Mesendoderm (in vitro differentiated cells): ENCODE measurements at regions not wholly inside any gene's neighbourhood (a gene's known extent, or its start where the extent isn't known, plus 50 kb on each side); places are given as distances from the start of the nearest gene placed in this dataset.

Source experiments
- DNase-seq: peaks from one replicate; pipeline ENCODE4 v3.0.0; 2013
- H2AK5ac ChIP-seq: 2 replicates; pipeline ENCODE4 v1.6.1; 2013; ENCODE audit warnings: low read length, inconsistent platforms
- H2BK120ac ChIP-seq: 2 replicates; pipeline ENCODE4 v1.6.1; 2013; ENCODE audit warnings: low read depth, mild to moderate bottlenecking, low read length, moderate library complexity, mixed read lengths
- H2BK15ac ChIP-seq: replicated peaks from 2 replicates; pipeline ENCODE4 v1.6.1; 2013; ENCODE audit warnings: low read depth, mild to moderate bottlenecking, moderate library complexity
- H2BK5ac ChIP-seq: 2 replicates; pipeline ENCODE4 v1.6.1; 2013; ENCODE audit warnings: low read length, inconsistent platforms
- H3K18ac ChIP-seq: 2 replicates; pipeline ENCODE4 v1.6.1; 2013; ENCODE audit warnings: mild to moderate bottlenecking, low read length, mixed read lengths
- H3K23ac ChIP-seq: one replicate; pipeline ENCODE4 v1.6.1; 2013; ENCODE audit warnings: low read length
- H3K27ac ChIP-seq: 2 replicates; pipeline ENCODE4 v1.5.1; 2013; ENCODE audit warnings: low read depth, mild to moderate bottlenecking, inconsistent platforms, low read length, moderate library complexity
- H3K27me3 ChIP-seq: 2 replicates; pipeline ENCODE4 v1.6.1; 2013; ENCODE audit warnings: low read length, control low read depth, mild to moderate bottlenecking, inconsistent platforms; ENCODE audit not compliant: insufficient read depth, poor library complexity
- H3K36me3 ChIP-seq: 2 replicates; pipeline ENCODE4 v1.6.1; 2013; ENCODE audit warnings: low read length, inconsistent platforms; ENCODE audit not compliant: control insufficient read depth, insufficient read depth
- H3K4ac ChIP-seq: one replicate; pipeline ENCODE4 v1.6.1; 2013; ENCODE audit warnings: low read depth, mild to moderate bottlenecking, low read length, moderate library complexity
- H3K4me1 ChIP-seq: 2 replicates; pipeline ENCODE4 v1.6.1; 2013; ENCODE audit warnings: low read depth, low read length, inconsistent platforms; ENCODE audit not compliant: control insufficient read depth
- H3K4me2 ChIP-seq: 2 replicates; pipeline ENCODE4 v1.6.1; 2013; ENCODE audit warnings: low read length
- H3K4me3 ChIP-seq: 2 replicates; pipeline ENCODE4 v1.5.1; 2013; ENCODE audit warnings: mild to moderate bottlenecking, low read length
- H3K56ac ChIP-seq: one replicate; pipeline ENCODE4 v1.6.1; 2013; ENCODE audit warnings: low read length
- H3K79me1 ChIP-seq: 2 replicates; pipeline ENCODE4 v1.6.1; 2013; ENCODE audit warnings: low read length, inconsistent platforms
- H3K79me2 ChIP-seq: 2 replicates; pipeline ENCODE4 v1.6.1; 2013; ENCODE audit warnings: mild to moderate bottlenecking, low read length; ENCODE audit not compliant: control insufficient read depth, insufficient read depth
- H3K9ac ChIP-seq: 2 replicates; pipeline ENCODE4 v1.6.1; 2013; ENCODE audit warnings: low read length, inconsistent platforms
- H4K5ac ChIP-seq: one replicate; pipeline ENCODE4 v1.6.1; 2013; ENCODE audit warnings: low read length
- H4K8ac ChIP-seq: one replicate; pipeline ENCODE4 v1.6.1; 2013; ENCODE audit warnings: low read depth, mild to moderate bottlenecking, control low read depth, low read length, moderate library complexity
- WGBS: extraction: QIAGEN DNeasy Blood & Tissue Kit; methylation state at CpG from one replicate; pipeline ENCODE4 v1.1.7; 2013; ENCODE audit warnings: low lambda C conversion rate, missing lambda C conversion rate; ENCODE audit not compliant: insufficient coverage; ENCODE audit errors: extremely low coverage; 5-methylcytosine and 5-hydroxymethylcytosine counted together

DNA sequence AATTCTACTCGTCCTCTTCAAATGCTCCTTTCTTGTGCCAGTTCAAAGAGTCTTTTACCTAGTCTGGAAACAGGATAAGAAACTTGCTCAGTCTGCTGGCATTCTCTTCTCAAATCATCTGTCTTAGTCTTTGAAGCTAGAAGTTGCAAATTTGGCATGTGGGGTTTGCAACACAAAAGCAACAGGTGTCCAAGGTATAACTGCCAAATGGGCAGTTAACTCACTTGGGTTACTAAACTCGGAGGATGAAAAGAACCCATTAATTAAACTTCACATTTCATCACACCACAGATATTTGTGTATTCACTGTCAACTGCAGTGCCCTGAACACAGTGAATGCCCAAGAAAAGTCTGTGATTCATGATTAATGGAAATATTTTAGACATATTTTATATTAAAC is 108.0 kb upstream of the TARS1 start:
- Histone ChIP-seq H2BK120ac (no peak overlapping the region), H3K4ac (no peak overlapping the region), H3K18ac (no peak overlapping the region), H3K9ac (no peak overlapping the region), H2BK15ac (no peak overlapping the region), H2AK5ac (no peak overlapping the region), H3K4me3 (no peak overlapping the region), H3K23ac (no peak overlapping the region), H2BK5ac (no peak overlapping the region), H3K36me3 (no peaks in the 10 kb centered on the region), H3K79me1 (no peaks in the 10 kb centered on the region), H3K4me2 (no peak overlapping the region), H3K56ac (no peak overlapping the region), H3K79me2 (no peaks in the 10 kb centered on the region), H4K8ac (no peak overlapping the region), H3K27me3 (no peaks in the 10 kb centered on the region), H4K5ac (no peak overlapping the region), H3K4me1 (no peaks in the 10 kb centered on the region), H3K27ac (no peak overlapping the region)
- WGBS: no CpG with 5 or more reads among the region's 2 CpGs
- no peak for DNase-seq

- H2BK120ac ChIP-seq: no peak overlapping the region
- H3K4me3 ChIP-seq: no peak overlapping the region
- DNase-seq: no peak
- H3K79me1 ChIP-seq: no peaks in the 10 kb centered on the region
- no peak overlapping the region for H2BK5ac ChIP-seq
- no peaks in the 10 kb centered on the region for H3K27me3 ChIP-seq
- H3K23ac ChIP-seq: no peak overlapping the region
- no peak overlapping the region for H3K4me2 ChIP-seq
- no peak overlapping the region for H4K8ac ChIP-seq
- no peak overlapping the region for H3K56ac ChIP-seq
- no peak overlapping the region for H2BK15ac ChIP-seq
- no peaks in the 10 kb centered on the region for H3K36me3 ChIP-seq
- H3K4ac ChIP-seq: no peak overlapping the region
- H3K79me2 ChIP-seq: no peaks in the 10 kb centered on the region
- H3K18ac ChIP-seq: no peak overlapping the region
- no peak overlapping the region for H2AK5ac ChIP-seq
- no peak overlapping the region for H3K9ac ChIP-seq
- no CpG with 5 or more reads among the region's 1 CpG for WGBS
- no peaks in the 10 kb centered on the region for H3K4me1 ChIP-seq
- H3K27ac ChIP-seq: no peak overlapping the region
- H4K5ac ChIP-seq: no peak overlapping the region
These were observed 105.9 kb upstream of the TARS1 start for GRCh38 chr5:33334829-33335228.

DNA sequence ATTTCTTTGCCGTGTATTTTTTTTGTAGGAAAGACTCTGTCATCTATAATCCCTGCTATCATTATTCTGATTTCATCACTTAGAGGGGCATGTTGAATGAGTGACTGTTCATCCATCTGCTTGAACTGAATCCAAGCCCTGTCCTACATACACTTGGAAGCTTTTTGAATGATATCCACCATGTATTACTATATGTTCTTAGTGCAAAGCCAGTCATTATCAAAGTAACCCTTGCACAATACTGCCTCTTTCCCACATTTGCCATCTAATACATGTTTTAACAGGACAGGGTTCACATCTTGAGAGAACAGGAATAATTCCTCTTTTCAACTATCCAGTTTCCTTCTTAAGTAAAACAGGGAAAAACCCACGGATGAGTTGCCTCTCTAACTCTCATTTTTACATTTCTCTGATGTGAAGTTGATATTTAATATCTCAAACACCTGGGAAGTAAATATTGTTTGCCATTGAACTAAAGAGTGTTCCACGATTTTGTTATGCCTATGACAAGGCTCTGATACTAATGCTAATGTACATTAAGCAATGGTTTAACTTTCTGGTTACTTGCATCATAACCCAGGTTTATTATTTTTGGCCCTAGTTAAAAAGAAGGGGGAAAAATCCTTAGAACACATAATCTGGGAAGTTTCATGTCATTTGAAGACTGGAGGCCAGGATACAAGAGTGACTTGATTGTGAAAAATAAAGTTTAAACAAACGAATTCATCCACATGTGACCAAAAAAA is 103.7 kb upstream of the TARS1 start:
- H2BK15ac ChIP-seq: no peak overlapping the region
- H4K5ac ChIP-seq: no peak overlapping the region
- no peak overlapping the region for H3K4ac ChIP-seq
- no peak for DNase-seq
- no peak overlapping the region for H3K18ac ChIP-seq
- H3K4me2 ChIP-seq: no peak overlapping the region
- H2AK5ac ChIP-seq: no peak overlapping the region
- H3K4me3 ChIP-seq: no peak overlapping the region
- H3K27me3 ChIP-seq: no peaks in the 10 kb centered on the region
- no peak overlapping the region for H2BK5ac ChIP-seq
- no peak overlapping the region for H3K56ac ChIP-seq
- H4K8ac ChIP-seq: no peak overlapping the region
- no peaks in the 10 kb centered on the region for H3K4me1 ChIP-seq
- H3K36me3 ChIP-seq: no peaks in the 10 kb centered on the region
- no peaks in the 10 kb centered on the region for H3K79me1 ChIP-seq
- WGBS: no CpG with 5 or more reads among the region's 4 CpGs
- no peak overlapping the region for H3K23ac ChIP-seq
- H3K27ac ChIP-seq: no peak overlapping the region
- H3K9ac ChIP-seq: no peak overlapping the region
- no peak overlapping the region for H2BK120ac ChIP-seq
- no peaks in the 10 kb centered on the region for H3K79me2 ChIP-seq

- no peak overlapping the region for H3K4me2 ChIP-seq
- no peak overlapping the region for H2BK5ac ChIP-seq
- no peak overlapping the region for H2AK5ac ChIP-seq
- no peaks in the 10 kb centered on the region for H3K4me1 ChIP-seq
- no peak overlapping the region for H3K56ac ChIP-seq
- no peaks in the 10 kb centered on the region for H3K79me2 ChIP-seq
- no peak for DNase-seq
- no peaks in the 10 kb centered on the region for H3K79me1 ChIP-seq
- no peak overlapping the region for H3K4me3 ChIP-seq
- H4K8ac ChIP-seq: no peak overlapping the region
- H2BK120ac ChIP-seq: no peak overlapping the region
- no peak overlapping the region for H3K23ac ChIP-seq
- no peak overlapping the region for H2BK15ac ChIP-seq
- no peak overlapping the region for H3K18ac ChIP-seq
- no peak overlapping the region for H4K5ac ChIP-seq
- no peaks in the 10 kb centered on the region for H3K36me3 ChIP-seq
- H3K27ac ChIP-seq: no peak overlapping the region
- H3K27me3 ChIP-seq: no peaks in the 10 kb centered on the region
- H3K9ac ChIP-seq: no peak overlapping the region
- no CpG with 5 or more reads among the region's 2 CpGs for WGBS
- no peak overlapping the region for H3K4ac ChIP-seq
These were observed 103.2 kb upstream of the TARS1 start for GRCh38 chr5:33337637-33337992.

GRCh38 chr5:33338336-33339110 is 102.2 kb upstream of the TARS1 start:
- Histone ChIP-seq H3K79me1 (no peaks in the 10 kb centered on the region), H4K5ac (no peak overlapping the region), H3K9ac (no peak overlapping the region), H3K27ac (no peak overlapping the region), H2BK120ac (no peak overlapping the region), H2AK5ac (no peak overlapping the region), H3K23ac (no peak overlapping the region), H3K36me3 (no peaks in the 10 kb centered on the region), H3K56ac (no peak overlapping the region), H3K4ac (no peak overlapping the region), H3K4me3 (no peak overlapping the region), H3K79me2 (no peaks in the 10 kb centered on the region), H2BK15ac (no peak overlapping the region), H4K8ac (no peak overlapping the region), H3K4me1 (no peaks in the 10 kb centered on the region), H3K27me3 (no peaks in the 10 kb centered on the region), H2BK5ac (no peak overlapping the region), H3K4me2 (no peak overlapping the region), H3K18ac (no peak overlapping the region)
- no peak for DNase-seq
- WGBS: no CpG with 5 or more reads among the region's 4 CpGs
